DMS 273 (cell line): ENCODE measurements at regions not wholly inside any gene's neighbourhood (a gene's known extent, or its start where the extent isn't known, plus 50 kb on each side); places are given as distances from the start of the nearest gene placed in this dataset.

ENCODE experiments used
- DNase-seq: peaks from one replicate; lab custom pipeline; 2025; ENCODE audit not compliant: unreplicated experiment; lab: John Stamatoyannopoulos, UW

- DNase-seq: no peak
Observed at GRCh38 chr11:133787379-133788141, 57.8 kb downstream of the SPATA19 start.

DNA sequence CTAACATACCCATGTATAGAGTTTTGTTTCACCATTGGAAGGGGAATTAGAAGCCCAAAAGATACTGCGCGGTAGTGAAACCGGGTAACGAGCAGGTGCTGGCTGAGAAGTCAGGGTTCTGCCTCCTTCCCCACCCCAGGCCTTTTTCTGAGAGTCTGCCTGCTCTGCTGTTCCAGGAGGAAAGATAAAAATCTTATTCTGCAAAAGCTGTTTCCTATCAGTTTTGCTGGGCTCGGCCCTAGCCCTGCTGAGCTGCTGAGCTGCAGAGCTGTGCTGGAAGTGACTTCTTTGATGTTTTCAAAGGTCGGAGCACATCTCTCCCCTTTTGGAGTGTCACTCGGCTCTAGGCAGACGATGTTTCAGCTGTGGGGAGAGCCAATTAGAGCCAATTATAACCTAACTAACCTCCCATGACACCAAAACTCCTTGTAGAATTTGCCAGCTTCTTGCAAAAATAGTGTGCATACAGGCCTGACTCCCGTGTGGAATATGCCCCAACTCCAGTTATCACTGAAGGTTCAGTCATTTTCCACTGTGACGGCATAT, 59.4 kb downstream of the SPATA19 start:
- DNase-seq: no peak

DNA sequence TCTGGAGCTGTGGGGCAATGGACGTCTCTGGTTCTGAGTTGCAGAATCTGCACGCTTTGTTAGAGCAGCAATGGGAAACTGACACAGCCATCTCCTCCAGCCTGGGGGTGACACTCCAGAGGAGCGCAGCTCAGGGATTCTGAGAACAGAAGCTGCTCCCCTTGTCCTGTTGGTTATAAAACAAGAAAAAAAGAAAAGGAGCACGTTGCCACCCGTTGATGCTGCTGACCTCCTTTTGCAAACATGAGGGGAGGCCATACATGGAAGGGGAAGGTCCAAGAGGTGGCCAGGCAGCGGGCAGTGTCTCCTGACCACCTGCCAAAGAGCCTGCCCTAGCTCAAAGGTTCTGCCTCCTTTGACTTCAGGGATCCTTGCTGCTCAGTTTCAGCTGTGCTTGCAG, 61.0 kb downstream of the SPATA19 start:
- DNase-seq: no peak

DNA sequence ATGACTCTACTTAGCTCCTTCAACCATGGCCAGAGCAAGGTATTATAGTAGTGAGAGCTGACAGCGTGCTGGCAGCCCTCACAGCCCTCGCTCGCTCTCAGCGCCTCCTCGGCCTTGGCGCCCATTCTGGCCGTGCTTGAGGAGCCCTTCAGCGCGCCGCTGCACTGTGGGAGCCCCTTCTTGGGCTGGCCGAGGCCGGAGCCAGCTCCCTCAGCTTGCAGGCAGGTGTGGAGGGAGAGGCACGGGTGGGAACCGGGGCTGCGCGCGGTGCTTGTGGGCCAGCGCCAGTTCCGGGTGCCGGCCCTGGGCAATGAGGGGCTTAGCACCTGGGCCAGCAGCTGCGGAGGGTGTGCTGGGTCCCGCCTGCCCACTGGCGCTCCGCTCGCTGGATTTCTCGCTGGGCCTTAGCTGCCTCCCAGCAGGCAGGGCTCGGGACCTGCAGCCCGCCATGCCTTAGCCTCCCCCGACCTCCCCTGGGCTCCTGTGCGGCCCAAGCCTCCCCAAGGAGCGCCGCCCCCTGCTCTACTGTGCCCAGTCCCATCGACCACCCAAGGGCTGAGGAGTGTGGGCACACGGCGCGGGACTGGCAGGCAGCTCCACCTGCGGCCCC, 63.1 kb downstream of the SPATA19 start:
- no peak for DNase-seq

- DNase-seq: peak; percentile 75
Observed at GRCh38 chr11:133778161-133778560, 67.2 kb downstream of the SPATA19 start.

DNA sequence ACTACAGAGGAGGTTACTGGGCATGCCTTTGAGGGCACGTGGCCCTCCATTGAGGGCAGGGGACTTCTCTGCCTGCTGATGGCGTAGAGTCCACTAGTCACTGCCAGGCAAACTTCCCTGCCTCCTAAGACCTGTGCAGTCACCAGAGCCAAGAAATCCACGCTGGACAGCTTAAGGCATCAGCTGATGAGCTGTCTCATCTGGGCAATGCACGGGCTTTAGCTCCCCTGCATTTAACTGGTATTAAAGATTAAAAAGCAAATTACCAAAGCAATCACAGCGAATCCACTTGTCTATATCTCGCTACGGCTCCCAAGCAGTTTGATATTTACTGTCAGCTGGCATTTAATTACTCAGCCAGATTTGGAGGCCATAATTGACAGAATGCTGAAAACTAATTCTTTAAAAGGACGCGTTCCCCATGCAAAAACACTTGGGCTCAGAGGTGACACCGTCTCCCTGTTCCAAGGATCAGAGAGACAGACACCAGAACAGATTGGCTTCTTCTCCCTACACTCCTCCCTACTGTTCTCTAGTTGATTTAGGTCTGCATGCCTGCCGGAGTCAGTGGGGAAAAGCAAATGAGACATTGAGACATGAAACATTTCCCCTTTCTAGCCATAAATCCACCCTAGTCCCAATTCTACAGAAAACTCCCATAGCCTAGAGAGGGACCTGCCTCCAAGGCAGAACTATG, 68.5 kb downstream of the SPATA19 start:
- DNase-seq: no peak

- no peak for DNase-seq
Observed at GRCh38 chr11:133762538-133762937, 82.8 kb downstream of the SPATA19 start.

GRCh38 chr11:133753150-133753549, 92.2 kb downstream of the SPATA19 start:
- DNase-seq: peak; percentile 7

- DNase-seq: no peak
Observed at GRCh38 chr11:133749841-133750240, 95.5 kb downstream of the SPATA19 start.

- DNase-seq: peak; percentile 79
Observed at GRCh38 chr11:133747409-133747808, 97.9 kb downstream of the SPATA19 start.

GRCh38 chr11:133746663-133747306, 98.5 kb downstream of the SPATA19 start:
- DNase-seq: peak; percentile 33

DNA sequence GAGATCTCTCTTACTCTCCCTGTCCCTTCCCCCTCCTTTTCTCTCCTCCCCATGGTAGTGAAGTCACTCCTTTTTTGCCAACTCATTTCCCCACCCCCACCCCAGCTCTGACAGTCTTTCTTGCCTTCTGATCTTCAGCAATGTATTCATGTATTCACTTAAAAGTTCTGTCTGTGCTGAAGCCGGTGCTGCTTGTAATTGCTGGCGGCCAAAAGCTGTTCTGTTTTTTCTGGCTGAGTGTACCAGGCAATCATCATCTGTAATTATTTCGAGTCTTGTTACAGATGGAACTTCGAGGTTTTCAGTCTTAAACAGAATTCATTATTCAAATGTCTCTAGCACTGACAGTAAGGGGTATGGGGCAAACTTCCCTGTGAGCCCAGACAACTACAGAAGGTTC, 99.5 kb downstream of the SPATA19 start:
- peak; percentile 65 for DNase-seq

DNA sequence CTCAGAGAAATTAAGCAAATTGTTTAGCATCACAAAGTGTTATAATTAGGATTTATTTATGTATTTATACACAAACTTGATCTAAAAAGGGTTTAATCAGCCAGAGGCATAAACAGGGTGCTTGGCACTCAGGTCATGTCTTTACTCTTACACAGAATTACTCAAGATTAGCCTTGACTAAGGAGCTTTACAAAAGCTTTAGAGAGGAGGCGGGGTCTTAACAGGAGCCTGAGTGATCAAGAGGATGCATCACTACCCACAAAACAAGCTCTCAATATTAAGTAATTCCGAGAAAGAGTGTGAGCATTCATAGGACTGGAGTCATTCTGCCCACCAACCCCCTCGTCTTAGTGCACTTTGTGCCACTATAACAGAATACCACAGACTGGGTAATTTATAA, 103.0 kb downstream of the SPATA19 start:
- no peak for DNase-seq

GRCh38 chr11:133740963-133741362, 104.3 kb downstream of the SPATA19 start:
- no peak for DNase-seq

- peak; percentile 15 for DNase-seq
Observed at GRCh38 chr11:133739481-133739880, 105.8 kb downstream of the SPATA19 start.

DNA sequence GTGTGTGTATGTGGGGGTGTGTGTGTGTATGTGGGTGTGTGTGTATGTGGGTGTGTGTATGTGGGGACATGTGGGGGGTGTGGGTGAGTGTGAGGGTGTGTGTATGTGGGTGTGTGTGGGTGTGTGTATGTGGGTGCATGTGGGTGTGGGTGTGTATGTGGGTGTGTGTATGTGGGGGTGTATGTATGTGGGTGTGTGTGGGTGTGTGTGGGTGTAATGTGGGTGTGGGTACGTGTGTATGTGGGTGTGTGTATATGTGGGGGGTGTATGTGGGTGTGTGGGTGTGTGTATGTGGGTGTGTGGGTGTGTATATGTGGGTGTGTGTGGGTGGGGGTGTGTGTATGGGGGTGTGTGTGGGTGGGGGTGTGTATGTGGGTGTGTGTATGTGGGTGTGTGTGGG, 106.7 kb downstream of the SPATA19 start:
- no peak for DNase-seq

DNA sequence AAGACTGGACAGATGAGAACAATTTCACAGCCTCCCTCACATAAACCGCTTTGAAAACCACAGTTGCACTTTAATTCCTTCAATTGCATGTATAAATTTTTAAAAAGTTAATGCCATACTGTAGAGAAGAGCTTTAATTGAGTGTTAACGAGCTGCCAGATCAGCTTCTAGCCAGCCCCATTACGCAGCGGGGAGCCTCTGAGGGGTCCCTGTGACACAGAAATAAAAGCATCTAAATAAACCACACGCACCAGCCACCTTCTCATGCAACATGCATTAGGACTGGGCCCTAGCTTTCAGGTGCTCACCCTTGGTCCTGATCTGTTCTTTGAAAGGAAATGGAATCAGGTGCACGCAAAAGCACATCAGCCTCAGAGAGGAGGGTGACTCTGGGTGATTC, 111.7 kb downstream of the SPATA19 start:
- no peak for DNase-seq

DNA sequence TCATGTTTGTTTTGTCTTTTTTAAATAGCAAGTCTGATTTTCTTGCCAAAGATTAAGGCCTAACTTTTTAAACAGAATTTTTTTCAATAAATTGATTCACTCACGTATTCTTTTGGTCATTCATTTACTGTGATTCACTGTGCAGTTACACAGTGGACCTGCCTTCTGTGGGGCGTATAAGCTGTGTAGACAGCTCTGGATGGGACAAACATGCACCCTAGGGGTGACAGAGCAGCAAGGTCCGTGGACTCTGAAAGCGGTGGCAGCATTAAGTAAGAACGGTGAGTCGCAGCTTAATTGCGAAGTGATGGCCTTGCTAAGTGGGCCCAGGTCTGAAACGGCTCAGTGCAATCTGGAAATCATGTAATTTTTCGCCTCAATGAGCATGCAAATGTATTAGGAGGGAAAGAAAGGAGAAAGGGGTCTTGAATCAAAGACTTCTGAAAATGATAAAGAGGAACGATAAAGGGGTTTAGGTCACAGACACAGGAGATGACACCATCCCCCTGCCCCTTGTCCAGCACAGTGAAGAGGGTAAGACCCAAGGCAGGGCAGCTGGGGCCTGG, 113.1 kb downstream of the SPATA19 start:
- no peak for DNase-seq

GRCh38 chr11:133727774-133728173, 117.5 kb downstream of the SPATA19 start:
- DNase-seq: peak; percentile 20

DNA sequence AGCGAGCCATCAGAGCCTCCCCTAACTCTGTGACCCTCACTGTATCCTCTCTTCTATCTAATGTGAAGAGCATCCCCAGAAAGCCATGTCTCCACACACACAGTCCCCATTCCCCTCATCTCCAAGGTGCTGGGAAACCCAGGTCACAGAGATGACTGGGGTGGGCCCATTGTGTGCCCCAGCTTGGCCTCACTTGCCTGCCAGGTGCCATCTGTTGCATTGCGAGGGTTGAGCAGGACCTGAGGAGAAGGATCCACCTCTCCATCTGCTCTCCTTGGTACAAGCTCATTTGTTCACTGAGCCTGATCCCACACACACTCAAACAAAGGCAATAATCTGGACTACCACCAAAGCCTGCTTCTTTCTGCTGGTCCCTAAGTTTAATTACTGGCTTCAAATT, 118.8 kb downstream of the SPATA19 start:
- DNase-seq: peak; percentile 94

GRCh38 chr11:133724116-133724515, 121.2 kb downstream of the SPATA19 start:
- DNase-seq: peak; percentile 83
